Fibroblast of pulmonary artery (primary cell): ENCODE measurements at regions not wholly inside any gene's neighbourhood (a gene's known extent, or its start where the extent isn't known, plus 50 kb on each side); places are given as distances from the start of the nearest gene placed in this dataset.

ENCODE experiments used
- DNase-seq: peaks from one replicate; pipeline ENCODE4 v3.0.0-alpha.2; 2010; ENCODE audit warnings: low read depth
- H3K4me3 ChIP-seq: replicated peaks from 2 replicates; pipeline ENCODE4 v1.5.1; 2011; ENCODE audit warnings: low read depth, mild to moderate bottlenecking, control low read depth, low read length, moderate library complexity
- CTCF ChIP-seq: IDR thresholded peaks from 2 replicates; pipeline ENCODE4 v1.5.1; 2011; ENCODE audit warnings: mild to moderate bottlenecking, control low read depth, low read length, inconsistent platforms; ENCODE audit errors: missing control alignments

- no peak for TF ChIP-seq CTCF
- DNase-seq: no peak
Observed at GRCh38 chr15:96274087-96274440, 56.4 kb upstream of the NR2F2 start.

DNA sequence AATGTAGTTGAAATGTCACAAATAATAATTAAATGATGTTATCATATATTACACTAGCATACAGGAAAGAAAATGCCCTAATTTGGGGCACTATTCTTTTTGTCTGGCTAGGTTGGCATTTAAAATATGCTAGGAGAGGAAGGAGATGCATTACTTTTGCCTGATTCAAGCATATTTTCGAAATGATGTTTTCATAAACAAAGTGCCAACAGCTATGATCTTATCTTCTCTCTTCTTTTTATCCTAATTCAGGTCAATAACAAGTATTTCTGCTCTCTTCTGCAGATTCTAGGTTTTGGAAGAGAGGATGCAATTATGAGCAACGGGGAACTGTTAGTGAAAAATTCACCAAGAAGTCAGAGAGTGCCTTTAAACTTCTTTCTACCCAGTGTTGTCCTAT, 55.8 kb upstream of the NR2F2 start:
- H3K4me3 ChIP-seq: no peak overlapping the region
- DNase-seq: peak; percentile 26
- no peak for TF ChIP-seq CTCF

More at GRCh38 chr15:96274087-96274440, 56.4 kb upstream of the NR2F2 start:
- no peak overlapping the region for H3K4me3 ChIP-seq

DNA sequence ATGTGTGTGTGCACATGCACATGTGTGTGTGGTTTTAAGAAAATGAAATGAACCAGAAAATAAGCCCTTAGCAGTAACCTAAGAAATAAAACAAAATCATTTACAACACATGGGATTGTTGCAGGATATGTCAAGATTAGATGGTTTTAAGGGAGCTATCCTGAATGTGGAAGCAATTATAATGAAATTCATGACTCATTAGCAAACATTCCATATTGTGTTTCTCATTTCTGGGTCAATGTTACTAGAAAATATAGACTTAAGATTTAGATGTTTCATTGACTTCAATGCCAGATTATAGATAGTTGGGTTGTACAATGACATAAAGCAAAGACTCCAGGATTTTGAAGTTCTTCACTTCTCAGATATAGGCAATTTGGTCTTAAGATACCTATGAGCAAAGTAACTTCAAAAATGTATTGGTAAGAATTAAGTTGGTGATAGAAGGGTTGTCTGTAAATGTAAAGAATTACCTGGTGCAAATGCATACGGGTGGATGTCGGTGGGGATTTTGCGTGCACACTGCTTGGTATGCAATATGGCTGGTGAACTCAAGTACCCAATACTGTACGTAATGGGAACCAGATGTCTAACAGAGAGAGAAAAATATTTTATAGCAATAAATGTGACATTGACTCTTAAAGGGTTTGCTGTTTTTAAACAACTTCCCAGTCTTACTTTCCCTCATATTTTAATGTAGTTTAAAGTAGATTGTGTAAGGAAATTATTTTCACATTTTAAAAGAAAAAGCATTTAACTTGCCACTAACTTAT, 53.9 kb upstream of the NR2F2 start:
- H3K4me3 ChIP-seq: no peak overlapping the region
- DNase-seq: peak; percentile 39
- no peak for TF ChIP-seq CTCF
